ENCODE measurements at regions not wholly inside any gene's neighbourhood (a gene's known extent, or its start where the extent isn't known, plus 50 kb on each side); places are given as distances from the start of the nearest gene placed in this dataset.
"Not testable (repeated sequence)": the region's sequence is repeated elsewhere in the genome, so short reads cannot be mapped to it uniquely, and the experiment has no call there.

DNA sequence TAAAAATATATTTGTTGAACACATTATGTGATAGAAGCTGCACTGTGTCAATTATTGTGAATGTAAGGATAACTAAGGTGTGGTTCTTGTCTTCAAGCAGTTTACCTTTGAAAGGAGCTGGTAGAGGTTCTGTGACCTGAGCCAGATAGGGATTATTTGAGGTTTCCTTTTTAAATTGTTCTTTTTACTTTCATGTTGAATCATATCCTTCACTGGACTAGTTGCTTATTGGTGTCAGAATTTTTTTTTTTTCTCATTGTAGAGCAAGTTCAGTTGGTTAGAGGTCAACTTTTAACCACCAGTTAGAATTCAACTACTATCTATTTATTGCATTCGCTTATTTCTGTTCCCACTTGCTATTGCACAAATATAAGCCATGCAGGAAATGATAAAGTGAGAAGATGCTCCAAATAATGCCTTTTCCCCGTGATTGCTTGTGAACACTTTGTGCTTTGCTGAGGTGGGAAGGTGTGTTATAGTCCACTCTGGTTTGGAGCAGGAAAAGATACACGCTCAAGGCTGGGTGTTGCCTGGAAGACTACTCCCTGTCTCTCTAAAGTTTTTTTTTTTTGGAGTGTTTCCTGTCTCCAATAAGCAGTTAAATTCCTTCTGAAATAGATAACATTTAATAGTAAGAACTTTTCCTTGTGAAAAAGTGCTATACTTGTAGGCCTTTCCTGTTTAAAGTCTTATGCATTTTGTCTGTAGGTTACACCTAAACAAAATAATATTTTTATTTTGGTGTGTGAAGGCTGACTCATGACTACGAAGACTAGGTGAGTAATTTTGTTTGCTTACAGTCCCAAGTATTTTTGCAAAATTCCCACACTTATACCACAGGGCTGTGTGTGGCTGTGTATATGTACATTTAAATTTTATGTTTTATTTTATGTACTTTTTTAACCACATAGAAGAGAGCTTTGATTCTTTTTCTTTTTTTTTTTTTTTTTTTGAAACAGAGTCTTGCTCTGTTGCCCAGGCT lies 83.8 kb upstream of the LCORL start:
- Mint-ChIP-seq H3K27ac (ENCODE audit: unreplicated experiment) (no peak overlapping the region), H3K4me3 (ENCODE audit: unreplicated experiment) (no peak overlapping the region), H3K4me1 (ENCODE audit: low read depth, unreplicated experiment) (no peaks in the 10 kb centered on the region), H3K36me3 (ENCODE audit: insufficient read depth, unreplicated experiment) (no peaks in the 10 kb centered on the region), H3K9me3 (ENCODE audit: unreplicated experiment) (no peaks in the 10 kb centered on the region), H3K27me3 (ENCODE audit: insufficient read depth, unreplicated experiment) (no peaks in the 10 kb centered on the region)
- POLR2A ChIA-PET, result no interaction called here
- BruUV-seq (replicated peaks), result no TSS peak
- Histone ChIP-seq H3K4me1 (no peaks in the 10 kb centered on the region), H3K27me3 (replicated peaks; ENCODE audit: control insufficient read depth, insufficient read depth, low read length) (no peaks in the 10 kb centered on the region), H3K9me3 (no peaks in the 10 kb centered on the region), H3K4me3 (ENCODE audit: low read depth, low read length) (no peak overlapping the region), H3K36me3 (ENCODE audit: control insufficient read depth, insufficient read depth, low read length) (no peaks in the 10 kb centered on the region)
- no peak for DNase-seq
- intact Hi-C loops (cut with micrococcal nuclease; ENCODE audit: unreplicated experiment), result no loop called here
- CTCF ChIA-PET, result no interaction called here
- TF ChIP-seq, protein P1, sequence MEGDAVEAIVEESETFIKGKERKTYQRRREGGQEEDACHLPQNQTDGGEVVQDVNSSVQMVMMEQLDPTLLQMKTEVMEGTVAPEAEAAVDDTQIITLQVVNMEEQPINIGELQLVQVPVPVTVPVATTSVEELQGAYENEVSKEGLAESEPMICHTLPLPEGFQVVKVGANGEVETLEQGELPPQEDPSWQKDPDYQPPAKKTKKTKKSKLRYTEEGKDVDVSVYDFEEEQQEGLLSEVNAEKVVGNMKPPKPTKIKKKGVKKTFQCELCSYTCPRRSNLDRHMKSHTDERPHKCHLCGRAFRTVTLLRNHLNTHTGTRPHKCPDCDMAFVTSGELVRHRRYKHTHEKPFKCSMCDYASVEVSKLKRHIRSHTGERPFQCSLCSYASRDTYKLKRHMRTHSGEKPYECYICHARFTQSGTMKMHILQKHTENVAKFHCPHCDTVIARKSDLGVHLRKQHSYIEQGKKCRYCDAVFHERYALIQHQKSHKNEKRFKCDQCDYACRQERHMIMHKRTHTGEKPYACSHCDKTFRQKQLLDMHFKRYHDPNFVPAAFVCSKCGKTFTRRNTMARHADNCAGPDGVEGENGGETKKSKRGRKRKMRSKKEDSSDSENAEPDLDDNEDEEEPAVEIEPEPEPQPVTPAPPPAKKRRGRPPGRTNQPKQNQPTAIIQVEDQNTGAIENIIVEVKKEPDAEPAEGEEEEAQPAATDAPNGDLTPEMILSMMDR (IDR thresholded peaks at IDR 0.05; ENCODE audit: insufficient read depth in 1 of 2, low read depth in 1 of 2, low read length in 1 of 2, severe bottlenecking in 1 of 2, unreplicated experiment in 1 of 2), result no peak

DNA sequence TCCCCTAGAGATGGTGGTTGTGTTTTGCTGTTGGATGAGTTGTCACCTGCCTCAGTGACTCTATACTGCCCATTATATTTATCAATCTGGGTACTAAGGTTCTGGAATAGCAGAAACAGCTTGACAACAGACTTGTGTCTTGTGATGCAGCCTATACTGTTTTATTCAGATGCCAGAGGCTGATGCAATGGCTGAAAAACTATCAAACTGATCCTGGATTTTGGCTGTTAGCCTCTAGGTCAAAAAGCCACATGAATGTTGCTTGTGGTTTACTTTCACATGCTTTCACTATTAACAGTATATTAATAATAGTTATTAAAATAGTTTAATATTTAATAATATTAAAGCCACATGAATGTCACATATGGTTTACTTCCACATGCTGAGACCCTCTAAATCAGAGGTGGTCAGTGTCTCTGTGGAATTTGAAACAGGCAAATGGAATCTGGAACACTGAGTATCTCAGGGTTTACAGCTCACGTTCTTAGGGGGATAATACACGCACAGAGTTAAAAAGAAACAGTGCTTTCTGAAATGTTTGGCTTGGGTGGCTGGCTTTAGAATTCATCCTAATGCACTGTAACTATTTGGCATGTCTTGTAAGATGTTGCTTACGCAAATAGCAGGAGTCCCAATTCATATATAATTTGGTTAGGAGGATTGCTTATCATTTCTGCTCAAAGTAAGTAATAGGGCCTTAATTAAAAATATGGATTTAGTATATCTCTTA lies 82.5 kb upstream of the LCORL start:
- no peaks in the 10 kb centered on the region for H3K27me3 Mint-ChIP-seq (ENCODE audit: insufficient read depth, unreplicated experiment)
- TF ChIP-seq, protein P1 (IDR thresholded peaks at IDR 0.05; ENCODE audit: insufficient read depth in 1 of 2, low read depth in 1 of 2, low read length in 1 of 2, severe bottlenecking in 1 of 2, unreplicated experiment in 1 of 2), result no peak
- POLR2A ChIA-PET, result no interaction called here
- H3K4me3 Mint-ChIP-seq (ENCODE audit: unreplicated experiment), result no peak overlapping the region
- H3K9me3 ChIP-seq, result no peaks in the 10 kb centered on the region
- CTCF ChIA-PET, result no interaction called here
- no peak overlapping the region for H3K27ac Mint-ChIP-seq (ENCODE audit: unreplicated experiment)
- intact Hi-C loops (cut with micrococcal nuclease; ENCODE audit: unreplicated experiment), result no loop called here
- H3K27me3 ChIP-seq (replicated peaks; ENCODE audit: control insufficient read depth, insufficient read depth, low read length), result no peaks in the 10 kb centered on the region
- no peaks in the 10 kb centered on the region for H3K36me3 ChIP-seq (ENCODE audit: control insufficient read depth, insufficient read depth, low read length)
- no TSS peak for BruUV-seq (replicated peaks)
- no peaks in the 10 kb centered on the region for H3K36me3 Mint-ChIP-seq (ENCODE audit: insufficient read depth, unreplicated experiment)
- H3K9me3 Mint-ChIP-seq (ENCODE audit: unreplicated experiment), result no peaks in the 10 kb centered on the region
- no peaks in the 10 kb centered on the region for H3K4me1 Mint-ChIP-seq (ENCODE audit: low read depth, unreplicated experiment)
- no peak for DNase-seq
- no peaks in the 10 kb centered on the region for H3K4me1 ChIP-seq
- no peak overlapping the region for H3K4me3 ChIP-seq (ENCODE audit: low read depth, low read length)

DNA sequence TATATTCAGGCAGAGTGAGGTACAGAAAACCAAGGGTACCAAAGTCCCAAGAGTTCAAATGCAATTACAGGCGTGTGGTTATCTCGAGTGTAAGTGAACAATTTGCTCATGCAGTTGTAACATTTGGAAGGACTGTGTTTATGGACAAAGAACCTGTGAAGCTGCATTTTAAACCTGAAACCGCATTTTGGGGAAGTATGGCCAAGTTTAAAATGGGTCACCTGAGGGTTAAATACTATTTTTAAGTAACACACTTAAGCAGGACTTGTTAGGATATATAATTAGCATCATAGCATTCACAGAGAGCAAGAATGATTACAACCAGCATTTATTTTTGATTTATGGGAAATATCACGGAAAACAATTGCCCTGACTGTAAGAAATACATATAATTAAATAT lies 79.1 kb upstream of the LCORL start:
- Mint-ChIP-seq H3K4me3 (ENCODE audit: unreplicated experiment) (no peak overlapping the region), H3K4me1 (ENCODE audit: low read depth, unreplicated experiment) (no peaks in the 10 kb centered on the region), H3K9me3 (ENCODE audit: unreplicated experiment) (no peaks in the 10 kb centered on the region), H3K36me3 (ENCODE audit: insufficient read depth, unreplicated experiment) (no peaks in the 10 kb centered on the region), H3K27me3 (ENCODE audit: insufficient read depth, unreplicated experiment) (no peaks in the 10 kb centered on the region), H3K27ac (ENCODE audit: unreplicated experiment) (no peak overlapping the region)
- intact Hi-C loops (cut with micrococcal nuclease; ENCODE audit: unreplicated experiment), result no loop called here
- TF ChIP-seq, protein P1 (IDR thresholded peaks at IDR 0.05; ENCODE audit: insufficient read depth in 1 of 2, low read depth in 1 of 2, low read length in 1 of 2, severe bottlenecking in 1 of 2, unreplicated experiment in 1 of 2), result no peak
- no TSS peak for BruUV-seq (replicated peaks)
- no peaks in the 10 kb centered on the region for H3K27me3 ChIP-seq (replicated peaks; ENCODE audit: control insufficient read depth, insufficient read depth, low read length)
- no peaks in the 10 kb centered on the region for H3K36me3 ChIP-seq (ENCODE audit: control insufficient read depth, insufficient read depth, low read length)
- H3K4me3 ChIP-seq (ENCODE audit: low read depth, low read length), result no peak overlapping the region
- no peaks in the 10 kb centered on the region for H3K9me3 ChIP-seq
- H3K4me1 ChIP-seq, result no peaks in the 10 kb centered on the region
- CTCF ChIA-PET, result no interaction called here
- DNase-seq, result no peak
- POLR2A ChIA-PET, result no interaction called here

DNA sequence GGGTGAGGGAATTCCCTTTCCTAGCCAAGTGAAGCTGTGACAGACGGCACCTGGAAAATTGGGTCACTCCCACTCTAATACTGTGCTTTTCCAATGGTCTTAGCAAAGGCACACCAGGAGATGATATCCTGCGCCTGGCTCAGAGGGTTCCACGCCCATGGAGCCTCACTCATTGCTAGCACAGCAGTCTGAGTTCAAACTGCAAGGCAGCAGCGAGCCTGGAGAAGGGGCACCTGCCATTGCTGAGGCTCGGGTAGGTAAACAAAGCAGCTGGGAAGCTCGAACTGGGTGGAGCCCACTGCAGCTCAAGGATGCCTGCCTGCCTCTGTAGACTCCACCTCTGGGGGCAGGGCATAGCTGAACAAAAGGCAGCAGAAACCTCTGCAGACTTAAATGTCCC lies 68.9 kb upstream of the LCORL start:
- H3K9me3 ChIP-seq; H3K36me3 Mint-ChIP-seq (ENCODE audit: insufficient read depth, unreplicated experiment); H3K36me3 ChIP-seq (ENCODE audit: control insufficient read depth, insufficient read depth, low read length); H3K27ac Mint-ChIP-seq (ENCODE audit: unreplicated experiment); H3K4me3 ChIP-seq (ENCODE audit: low read depth, low read length); H3K27me3 ChIP-seq (replicated peaks; ENCODE audit: control insufficient read depth, insufficient read depth, low read length); POLR2A ChIA-PET; H3K4me3 Mint-ChIP-seq (ENCODE audit: unreplicated experiment); CTCF ChIA-PET; BruUV-seq (replicated peaks); H3K27me3 Mint-ChIP-seq (ENCODE audit: insufficient read depth, unreplicated experiment); H3K4me1 ChIP-seq; H3K4me1 Mint-ChIP-seq (ENCODE audit: low read depth, unreplicated experiment); intact Hi-C loops (cut with micrococcal nuclease; ENCODE audit: unreplicated experiment); DNase-seq: not testable (repeated sequence)
- peaks cover 20% of the 10 kb centered on the region for H3K9me3 Mint-ChIP-seq (ENCODE audit: unreplicated experiment)

All from Caco-2 (cell line).